ENCODE measurements at regions not wholly inside any gene's neighbourhood (a gene's known extent, or its start where the extent isn't known, plus 50 kb on each side); places are given as distances from the start of the nearest gene placed in this dataset.

- TF ChIP-seq CTCF (conservative IDR thresholded peaks at IDR 0.05; ENCODE audit: low read length) = no peak
- no peak for TF ChIP-seq EZH2phosphoT487 (IDR thresholded peaks at IDR 0.05; ENCODE audit: borderline replicate concordance, low read depth, low read length)
Observed at GRCh38 chr5:174245516-174246075, 200.1 kb downstream of the NSG2 start.

Data from OCI-LY7 (cell line).